Right lobe of liver (tissue), 4 donors: ENCODE measurements at regions not wholly inside any gene's neighbourhood (a gene's known extent, or its start where the extent isn't known, plus 50 kb on each side); places are given as distances from the start of the nearest gene placed in this dataset.

Experiments
- CTCF ChIP-seq, 4 donors: fragments of 200-600 bp in 3 of 4; fragments of 450-650 bp in 1 of 4; IDR thresholded peaks; one replicate each; pipeline versions ENCODE4 v1.5.1 to v1.8.0; 2016 to 2022; ENCODE audit warnings: antibody characterized with exemption in 4 of 4, mild to moderate bottlenecking in 2 of 4
- POLR2A ChIP-seq: fragments of 450-650 bp; IDR thresholded peaks from one replicate; pipeline ENCODE4 v1.6.1; 2017; ENCODE audit warnings: antibody characterized with exemption, mild to moderate bottlenecking
- donor health status: DM: no; HTN: no; CAD: no.
- donor health status: DM: no; HTN: no; CAD: no.
- donor health status: DM: no; HTN: yes; CAD: no.

DNA sequence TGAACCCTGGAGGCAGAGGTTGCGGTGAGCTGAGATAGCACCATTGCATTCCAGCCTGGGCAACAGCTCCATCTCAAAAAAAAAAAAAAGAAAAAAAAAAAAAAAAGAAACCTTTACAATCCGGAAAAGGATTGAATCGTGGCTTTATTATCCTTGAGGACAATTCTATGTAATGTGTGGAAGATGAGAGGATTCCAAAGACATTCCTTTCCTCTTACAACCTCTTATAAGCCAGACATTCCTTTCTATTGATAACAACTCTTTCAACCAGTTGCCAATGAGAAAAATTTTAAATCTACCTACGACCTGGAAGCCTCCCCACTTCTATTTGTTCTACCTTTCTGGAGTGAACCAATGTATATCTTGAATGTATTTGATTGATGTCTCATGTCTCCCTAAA, 91.2 kb upstream of the EEF1E1 start:
- TF ChIP-seq CTCF (IDR thresholded peaks at IDR 0.05) (no peak), POLR2A (no peak)
